NCI-H774 (cell line): ENCODE measurements at regions not wholly inside any gene's neighbourhood (a gene's known extent, or its start where the extent isn't known, plus 50 kb on each side); places are given as distances from the start of the nearest gene placed in this dataset.

ENCODE experiments used
- DNase-seq: peaks from one replicate; lab custom pipeline; 2025; lab: John Stamatoyannopoulos, UW

DNA sequence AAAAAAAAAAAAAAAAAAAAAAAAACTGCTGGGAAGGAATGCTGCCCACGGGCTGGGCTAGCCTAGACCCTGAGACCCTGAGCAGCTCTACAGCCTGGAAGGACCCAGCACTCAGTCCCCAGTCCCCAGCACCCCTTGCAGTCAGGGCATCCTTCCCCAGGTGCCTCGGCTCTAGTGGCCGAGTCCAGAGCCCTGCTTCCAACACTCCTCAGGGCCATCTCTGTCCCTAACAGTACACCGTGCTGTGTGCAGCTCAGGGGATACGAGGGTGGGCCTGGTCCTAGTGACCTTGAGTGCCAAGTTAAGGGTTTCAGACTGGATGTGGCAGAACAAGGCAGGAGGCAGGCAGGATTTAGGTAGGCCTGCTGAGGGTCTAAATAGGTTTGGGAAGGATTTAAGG is 50.2 kb upstream of the LRP8 start:
- DNase-seq: no peak

DNA sequence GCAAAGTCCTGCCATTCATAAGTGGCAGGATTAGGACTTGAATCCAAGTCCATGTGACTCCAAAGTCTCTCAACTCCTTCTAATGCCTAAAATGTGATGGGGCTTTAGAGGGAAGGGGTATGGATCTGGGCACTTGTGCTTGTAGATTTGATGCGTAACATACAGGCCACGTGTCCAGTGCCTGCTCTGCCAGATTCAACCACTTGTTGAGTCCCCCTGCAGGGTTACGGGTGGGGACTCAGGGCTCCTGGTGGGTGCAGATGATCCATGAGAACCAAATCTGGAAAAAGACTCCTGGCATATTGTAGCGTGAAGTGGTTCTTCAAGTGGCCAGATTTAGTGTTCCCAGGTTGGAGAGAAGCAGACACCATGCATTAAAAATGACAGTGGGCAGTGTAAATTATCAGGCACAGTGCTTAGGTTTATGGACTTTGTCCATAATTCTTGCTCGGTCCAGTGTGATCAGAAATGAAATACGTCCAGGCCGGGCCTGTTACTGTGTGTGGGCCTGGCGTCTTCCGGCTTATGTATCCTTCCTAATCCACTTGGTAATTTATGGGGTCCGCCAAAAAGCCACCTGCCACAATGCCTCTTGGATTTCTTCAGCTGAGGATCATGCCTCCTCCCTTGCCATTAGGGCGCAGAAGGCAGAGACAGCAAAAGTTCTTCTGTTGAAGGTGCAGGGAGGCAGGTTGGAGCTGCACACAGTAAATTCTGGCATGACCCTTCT is 51.2 kb upstream of the LRP8 start:
- DNase-seq: no peak

- no peak for DNase-seq
These were observed 51.8 kb upstream of the LRP8 start for GRCh38 chr1:53379662-53380002.

DNA sequence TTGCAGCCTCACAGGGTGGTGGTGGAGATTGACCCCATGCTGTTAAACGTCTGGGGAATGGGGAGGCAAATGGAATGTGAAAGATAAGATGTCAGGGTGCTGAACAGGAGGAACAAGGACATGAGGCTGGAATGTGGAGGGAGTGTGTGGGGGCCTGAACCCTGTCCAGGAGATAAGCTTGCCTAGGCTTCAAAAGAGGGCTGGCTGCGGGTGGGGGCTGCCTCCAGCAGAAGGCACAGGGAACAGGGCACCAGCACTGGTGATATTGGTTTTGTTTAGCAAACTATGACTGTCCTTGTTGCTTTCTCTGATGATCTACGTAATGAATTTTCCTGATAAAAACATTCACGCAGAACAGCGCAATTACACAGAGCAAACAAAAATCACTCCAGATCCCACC is 52.4 kb upstream of the LRP8 start:
- DNase-seq: no peak

DNA sequence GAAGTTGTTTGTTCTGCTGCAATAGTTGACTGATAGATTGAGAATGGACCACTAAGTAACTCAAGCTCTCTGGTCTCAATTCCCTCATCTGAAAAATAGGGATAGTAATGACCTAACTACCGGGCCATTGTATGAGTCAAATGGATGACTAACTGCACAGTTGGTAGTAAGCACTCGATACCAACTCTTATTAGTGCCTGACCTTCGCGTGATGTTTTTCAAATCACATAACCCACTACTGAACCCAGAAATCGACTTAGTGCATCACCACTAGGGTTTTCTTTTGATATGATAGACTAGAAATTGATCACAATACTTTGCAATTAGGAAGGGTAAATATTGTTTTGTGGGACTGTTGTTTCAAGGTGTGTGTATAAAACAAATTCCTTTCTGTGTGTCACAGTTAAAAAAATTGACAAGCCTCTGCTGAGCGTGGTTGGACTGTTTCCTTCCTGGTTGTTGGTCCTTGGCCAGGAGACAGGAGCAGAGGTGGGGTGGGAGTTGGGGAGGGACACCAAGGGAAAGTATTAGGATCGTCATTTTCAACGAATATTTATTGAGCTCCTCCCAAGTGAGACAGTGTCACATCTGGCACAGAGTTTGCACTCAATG is 54.0 kb upstream of the LRP8 start:
- no peak for DNase-seq

GRCh38 chr1:53383136-53383870 is 55.4 kb upstream of the LRP8 start:
- no peak for DNase-seq

DNA sequence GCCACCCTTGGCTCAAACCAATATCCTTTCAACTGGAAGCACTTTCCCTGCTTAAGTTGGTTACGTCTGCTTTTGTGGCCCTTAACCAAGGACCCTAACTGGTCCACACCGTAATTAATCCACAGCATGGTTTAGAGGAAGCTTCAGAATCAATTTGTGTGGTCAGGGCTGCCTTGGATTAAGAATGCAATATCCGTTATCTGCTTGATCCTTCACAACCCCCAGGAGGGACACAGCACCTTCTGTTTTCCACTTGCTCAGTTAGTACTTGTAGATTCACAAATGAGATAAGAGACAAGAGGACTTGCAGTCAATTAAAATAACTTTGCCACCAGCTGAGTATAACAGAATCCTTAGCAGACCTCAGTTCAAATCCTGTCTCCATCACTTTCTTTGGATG is 56.9 kb upstream of the LRP8 start:
- DNase-seq: no peak

DNA sequence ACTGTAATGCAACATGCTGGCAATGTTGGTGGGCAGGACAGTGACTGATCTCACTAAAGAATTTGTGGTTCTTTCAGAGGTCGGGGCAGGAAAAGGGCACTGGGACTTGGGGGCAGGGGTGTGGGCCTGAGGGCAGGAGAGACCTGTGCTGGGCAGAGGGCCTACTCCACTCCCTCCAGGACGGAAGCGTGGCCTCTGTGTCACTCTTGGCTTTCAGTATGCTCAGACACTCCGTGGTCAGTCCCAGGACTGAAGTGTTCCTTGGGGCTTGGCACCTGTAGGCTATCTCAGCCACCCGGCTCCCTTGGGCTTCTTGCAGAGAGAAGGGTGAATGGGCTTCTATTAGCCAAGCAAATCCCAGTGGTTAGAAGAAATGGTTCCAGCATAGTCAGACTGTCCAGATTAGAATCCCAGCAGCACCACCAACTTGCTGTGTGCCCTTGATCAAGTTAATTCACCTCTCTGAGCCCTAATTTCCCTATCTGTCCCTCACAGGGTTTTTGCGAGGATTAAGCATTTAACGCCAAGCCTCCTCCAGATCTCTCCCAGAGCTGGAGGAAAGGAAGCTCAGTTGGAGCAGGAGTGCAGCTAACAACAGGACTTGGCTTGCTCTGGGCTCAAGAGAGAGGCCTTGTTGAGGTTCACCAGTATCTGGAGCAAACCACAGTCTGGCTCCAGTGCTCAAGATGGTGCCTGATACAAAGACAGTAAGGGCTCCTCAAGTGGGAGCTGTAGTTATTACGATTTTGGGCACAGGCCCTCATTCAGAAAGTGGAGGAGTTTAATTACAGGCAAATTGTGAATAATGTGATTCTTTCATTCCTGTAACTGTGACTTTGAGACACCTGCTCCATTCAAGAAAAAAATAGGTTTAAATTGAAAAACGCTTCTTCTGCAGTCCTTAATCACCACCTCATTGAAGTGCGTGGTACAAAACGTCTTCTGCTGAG is 57.7 kb upstream of the LRP8 start:
- DNase-seq: no peak

DNA sequence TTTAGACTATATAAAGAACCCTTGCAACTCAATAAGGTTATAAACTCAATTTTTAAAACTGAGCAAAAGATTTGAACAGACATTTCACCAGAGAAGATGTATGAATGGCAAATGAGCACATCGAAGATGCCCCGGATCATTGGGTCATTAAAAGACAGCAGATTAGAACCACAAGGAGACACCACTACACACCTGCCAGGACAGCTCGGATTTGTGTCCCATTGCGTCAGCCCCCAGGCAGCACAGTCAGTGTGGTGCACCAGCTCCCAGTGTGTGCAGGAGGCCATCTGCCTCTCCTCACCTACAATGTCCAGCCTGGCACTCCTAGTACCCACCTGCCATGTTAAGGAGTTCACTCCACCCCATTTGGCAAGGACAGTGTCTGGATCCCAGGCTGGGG is 61.1 kb upstream of the LRP8 start:
- DNase-seq: no peak

DNA sequence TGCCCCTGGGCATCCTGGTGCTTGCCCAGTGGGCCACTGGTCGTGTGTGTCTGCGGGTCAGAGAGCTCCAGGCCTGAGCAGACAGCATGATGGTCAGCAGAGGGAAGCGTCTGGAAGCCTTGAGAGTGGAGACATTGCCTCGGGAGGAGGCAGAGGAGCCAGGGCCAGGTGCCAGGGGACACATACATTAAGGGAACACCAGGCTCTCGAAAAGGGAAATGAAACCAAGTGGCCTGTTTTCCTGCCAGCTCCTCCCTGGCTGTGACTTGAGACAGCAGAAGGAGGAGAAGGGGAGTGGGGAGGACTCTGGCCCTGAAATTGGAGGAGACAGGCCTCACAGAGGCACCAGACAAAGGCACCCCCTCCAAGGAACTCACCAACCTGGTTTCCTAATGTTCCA is 62.4 kb upstream of the LRP8 start:
- no peak for DNase-seq

GRCh38 chr1:53390736-53391135 is 62.9 kb upstream of the LRP8 start:
- no peak for DNase-seq

DNA sequence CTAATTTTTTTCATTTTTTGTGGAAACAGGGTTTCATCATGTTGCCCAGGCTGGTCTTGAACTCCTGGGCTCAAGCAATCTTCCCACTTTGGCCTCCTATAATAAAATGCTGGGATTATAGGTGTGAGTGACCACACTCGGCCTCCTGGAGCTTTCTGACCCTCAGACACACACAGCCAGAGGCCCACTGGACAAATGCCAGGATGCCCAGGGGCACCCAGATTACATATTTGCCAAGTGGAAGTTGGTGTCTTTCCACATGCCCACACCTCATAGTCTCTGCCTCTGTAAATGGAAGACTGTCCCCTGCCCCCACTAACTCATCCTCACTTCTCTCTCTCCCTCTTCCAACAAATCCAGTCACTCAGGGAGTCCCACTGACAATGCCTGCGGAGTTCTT is 63.4 kb upstream of the LRP8 start:
- DNase-seq: no peak

- DNase-seq: no peak
These were observed 64.1 kb upstream of the LRP8 start for GRCh38 chr1:53391982-53392381.

- no peak for DNase-seq
These were observed 64.6 kb upstream of the LRP8 start for GRCh38 chr1:53392460-53392859.

- DNase-seq: peak; percentile 58
These were observed 65.5 kb upstream of the LRP8 start for GRCh38 chr1:53393325-53393792.

- no peak for DNase-seq
These were observed 64.9 kb upstream of the DMRTB1 start for GRCh38 chr1:53394306-53394705.

DNA sequence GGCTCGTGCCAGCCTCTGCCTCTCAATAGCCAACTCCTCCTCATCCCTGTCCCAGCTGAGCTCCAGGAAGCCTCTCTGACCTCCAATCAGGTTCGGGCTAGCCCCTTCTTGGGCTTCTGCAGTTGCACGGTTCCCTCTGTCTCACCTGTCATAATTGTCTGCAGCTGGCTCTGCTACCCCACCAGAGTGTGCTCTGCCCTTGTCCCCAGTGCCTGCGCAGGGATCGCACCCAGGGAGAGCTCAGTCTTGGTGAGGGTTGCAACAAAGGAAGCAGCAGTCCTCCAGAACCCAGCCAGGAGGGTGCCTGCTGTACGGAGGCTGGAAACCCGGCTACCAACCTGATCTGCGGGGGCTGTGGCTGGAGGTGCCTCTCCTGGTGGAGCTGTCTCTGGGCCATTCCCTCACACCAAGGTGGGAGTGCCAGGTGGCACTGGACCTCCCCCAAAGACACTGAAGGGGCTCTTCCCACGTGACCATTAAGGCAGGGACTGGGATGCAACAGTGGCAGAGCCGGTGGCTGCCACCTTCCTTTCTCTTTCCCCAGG is 63.5 kb upstream of the DMRTB1 start:
- no peak for DNase-seq

- no peak for DNase-seq
These were observed 62.5 kb upstream of the DMRTB1 start for GRCh38 chr1:53396573-53397268.

DNA sequence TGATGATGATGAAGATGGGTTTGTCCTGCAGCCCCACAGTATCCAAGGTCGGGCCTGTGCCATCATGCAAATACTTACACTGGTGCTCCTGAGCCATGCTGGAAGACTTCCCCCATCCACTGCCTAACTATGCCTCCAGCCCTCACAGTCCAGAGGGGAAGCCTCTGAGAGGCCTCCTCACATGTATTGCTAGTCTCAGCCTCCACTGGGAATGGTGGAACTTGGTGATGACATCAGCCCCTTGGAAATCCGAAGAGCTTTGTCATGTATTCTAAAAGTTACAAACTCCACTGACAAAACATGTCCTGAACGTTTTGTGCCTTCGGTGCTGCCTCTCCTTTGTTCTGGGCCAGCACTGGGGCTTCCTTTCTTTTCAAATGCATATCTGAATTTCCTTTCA is 61.1 kb upstream of the DMRTB1 start:
- DNase-seq: no peak

DNA sequence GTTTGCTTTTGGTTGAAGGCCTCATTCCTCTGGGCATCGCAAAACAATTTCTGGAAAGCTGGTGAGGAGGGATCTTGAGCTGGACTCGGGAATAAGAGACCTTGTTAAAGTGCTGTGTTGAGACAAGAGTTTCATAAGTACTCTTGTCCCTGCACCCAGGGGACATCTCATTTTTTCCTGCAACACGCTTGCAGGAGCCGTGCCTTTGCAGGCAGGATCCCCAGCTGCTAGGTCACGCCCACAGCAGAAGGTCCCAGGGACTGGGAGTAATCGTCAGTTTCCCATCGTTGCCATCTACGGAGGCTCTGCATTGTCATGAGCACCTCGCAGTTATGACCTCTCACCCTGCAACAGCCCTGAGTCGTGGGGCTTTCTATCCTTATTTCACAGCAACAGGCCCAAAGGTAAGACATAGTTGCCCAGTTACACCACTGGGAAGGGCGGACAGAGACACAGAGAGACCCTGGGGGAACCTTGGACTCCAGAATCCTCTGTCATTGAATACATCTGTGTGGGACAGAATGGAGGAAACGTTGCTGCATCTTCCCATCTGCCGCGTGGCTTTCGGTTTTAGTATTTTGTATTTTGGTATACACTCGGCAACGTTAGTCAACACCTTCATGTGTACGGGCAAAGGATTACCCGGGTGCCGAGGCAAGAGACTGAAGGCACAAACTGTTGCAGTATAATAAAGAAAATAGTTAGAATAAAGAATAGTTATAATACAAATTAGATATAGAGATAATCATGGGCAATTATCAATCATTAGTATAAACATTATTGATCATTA is 60.4 kb upstream of the DMRTB1 start:
- no peak for DNase-seq
